Type B pancreatic cell (in vitro differentiated cells): ENCODE measurements at regions not wholly inside any gene's neighbourhood (a gene's known extent, or its start where the extent isn't known, plus 50 kb on each side); places are given as distances from the start of the nearest gene placed in this dataset.

Experiments
- DNase-seq: peaks from one replicate; pipeline ENCODE4 v3.0.0; 2021; ENCODE audit warnings: mixed read lengths; ENCODE audit not compliant: unreplicated experiment; ENCODE audit errors: extremely low spot score
- H3K27ac Mint-ChIP-seq: 2 replicates; pipeline ENCODE4 v1.8.0; 2021; ENCODE audit warnings: mild to moderate bottlenecking, mixed read lengths
- H3K27me3 Mint-ChIP-seq: 2 replicates; pipeline ENCODE4 v1.8.0; 2021; ENCODE audit warnings: mixed read lengths
- H3K36me3 Mint-ChIP-seq: 2 replicates; pipeline ENCODE4 v1.8.0; 2021; ENCODE audit warnings: mixed read lengths
- H3K4me1 Mint-ChIP-seq: one replicate; pipeline ENCODE4 v1.8.0; 2021; ENCODE audit warnings: mixed read lengths; ENCODE audit not compliant: unreplicated experiment
- H3K4me3 Mint-ChIP-seq: 2 replicates; pipeline ENCODE4 v1.8.0; 2021; ENCODE audit warnings: mild to moderate bottlenecking, mixed read lengths
- H3K9me3 Mint-ChIP-seq: 2 replicates; pipeline ENCODE4 v1.8.0; 2021; ENCODE audit warnings: mixed read lengths
- TF ChIP-seq, protein P1 (sequence below): fragments of 200-600 bp; sonication (generic); conservative IDR thresholded peaks from 2 replicates; pipeline ENCODE4 v1.5.0; 2021; ENCODE audit warnings: antibody characterized with exemption, mild to moderate bottlenecking

DNA sequence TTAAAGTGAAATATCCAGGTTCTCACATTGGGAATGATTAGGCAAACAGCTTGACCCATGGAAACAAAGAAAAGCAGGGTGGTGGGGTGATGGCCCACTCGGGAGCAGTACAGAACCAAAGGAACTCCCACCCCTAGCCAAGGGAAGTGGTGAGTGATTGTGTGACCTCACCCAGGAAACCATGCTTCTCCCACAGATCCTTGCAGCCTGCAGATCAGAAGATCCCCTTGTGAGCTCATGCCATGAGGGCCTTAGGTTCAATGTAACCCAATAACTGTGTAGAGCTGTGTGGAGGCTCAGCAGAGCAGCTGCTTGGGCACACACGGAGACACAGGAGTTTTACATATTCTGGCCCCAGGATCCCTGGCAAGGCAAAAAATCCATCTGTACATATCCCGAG is 311.8 kb upstream of the DPYD start:
- TF ChIP-seq, protein P1, sequence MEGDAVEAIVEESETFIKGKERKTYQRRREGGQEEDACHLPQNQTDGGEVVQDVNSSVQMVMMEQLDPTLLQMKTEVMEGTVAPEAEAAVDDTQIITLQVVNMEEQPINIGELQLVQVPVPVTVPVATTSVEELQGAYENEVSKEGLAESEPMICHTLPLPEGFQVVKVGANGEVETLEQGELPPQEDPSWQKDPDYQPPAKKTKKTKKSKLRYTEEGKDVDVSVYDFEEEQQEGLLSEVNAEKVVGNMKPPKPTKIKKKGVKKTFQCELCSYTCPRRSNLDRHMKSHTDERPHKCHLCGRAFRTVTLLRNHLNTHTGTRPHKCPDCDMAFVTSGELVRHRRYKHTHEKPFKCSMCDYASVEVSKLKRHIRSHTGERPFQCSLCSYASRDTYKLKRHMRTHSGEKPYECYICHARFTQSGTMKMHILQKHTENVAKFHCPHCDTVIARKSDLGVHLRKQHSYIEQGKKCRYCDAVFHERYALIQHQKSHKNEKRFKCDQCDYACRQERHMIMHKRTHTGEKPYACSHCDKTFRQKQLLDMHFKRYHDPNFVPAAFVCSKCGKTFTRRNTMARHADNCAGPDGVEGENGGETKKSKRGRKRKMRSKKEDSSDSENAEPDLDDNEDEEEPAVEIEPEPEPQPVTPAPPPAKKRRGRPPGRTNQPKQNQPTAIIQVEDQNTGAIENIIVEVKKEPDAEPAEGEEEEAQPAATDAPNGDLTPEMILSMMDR: no peak
- H3K36me3 Mint-ChIP-seq: no peaks in the 10 kb centered on the region

DNA sequence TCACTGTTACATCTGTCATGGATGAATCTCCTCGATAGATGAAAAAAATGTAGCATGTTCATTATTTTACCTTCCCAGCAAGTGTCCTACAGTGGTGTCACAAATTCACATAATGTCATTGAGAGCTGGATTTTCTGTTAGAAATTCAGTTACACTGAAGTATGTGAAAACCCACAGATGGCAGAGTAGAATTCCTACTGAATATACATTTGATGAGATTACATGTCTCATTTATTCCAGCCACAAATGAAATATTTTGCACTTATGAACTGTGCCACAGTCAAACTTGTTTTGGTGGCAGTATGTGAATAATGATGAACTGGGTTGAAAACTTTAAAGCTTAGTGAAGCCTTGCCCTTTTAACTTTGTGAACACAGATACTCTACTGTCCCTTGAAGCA is 301.9 kb upstream of the DPYD start:
- Mint-ChIP-seq H3K9me3 (no peaks in the 10 kb centered on the region), H3K27me3 (no peaks in the 10 kb centered on the region), H3K4me3 (no peak overlapping the region), H3K36me3 (no peaks in the 10 kb centered on the region), H3K4me1 (no peaks in the 10 kb centered on the region), H3K27ac (no peak overlapping the region)
- DNase-seq: no peak
- TF ChIP-seq, protein P1: no peak

More for the DNA sequence above, 311.8 kb upstream of the DPYD start:
- Mint-ChIP-seq H3K27ac (no peak overlapping the region), H3K4me3 (no peak overlapping the region), H3K27me3 (no peaks in the 10 kb centered on the region), H3K9me3 (peaks cover 13% of the 10 kb centered on the region), H3K4me1 (no peaks in the 10 kb centered on the region)
- no peak for DNase-seq

DNA sequence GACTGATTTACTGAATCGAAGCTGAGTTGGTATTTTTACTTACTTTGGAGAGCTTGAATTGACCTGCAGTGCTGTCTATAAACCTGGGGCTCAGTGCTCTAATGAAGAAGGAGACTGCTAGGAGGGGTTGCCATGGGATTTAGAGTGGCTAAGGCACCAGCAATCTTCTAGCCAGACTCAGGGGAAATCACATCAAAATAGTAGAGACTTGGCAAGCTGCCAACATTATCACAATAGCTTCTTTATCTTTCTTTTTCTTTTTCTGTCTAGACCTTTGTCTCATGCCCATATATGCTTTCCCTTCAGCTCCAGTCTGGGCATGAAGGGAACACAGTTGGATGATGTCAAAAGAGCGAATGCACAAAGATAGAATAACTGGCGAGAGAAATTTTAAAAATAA is 301.1 kb upstream of the DPYD start:
- Mint-ChIP-seq H3K27ac (no peak overlapping the region), H3K27me3 (no peaks in the 10 kb centered on the region), H3K9me3 (no peaks in the 10 kb centered on the region), H3K4me1 (no peaks in the 10 kb centered on the region), H3K4me3 (no peak overlapping the region), H3K36me3 (no peaks in the 10 kb centered on the region)
- no peak for DNase-seq
- TF ChIP-seq, protein P1: no peak

DNA sequence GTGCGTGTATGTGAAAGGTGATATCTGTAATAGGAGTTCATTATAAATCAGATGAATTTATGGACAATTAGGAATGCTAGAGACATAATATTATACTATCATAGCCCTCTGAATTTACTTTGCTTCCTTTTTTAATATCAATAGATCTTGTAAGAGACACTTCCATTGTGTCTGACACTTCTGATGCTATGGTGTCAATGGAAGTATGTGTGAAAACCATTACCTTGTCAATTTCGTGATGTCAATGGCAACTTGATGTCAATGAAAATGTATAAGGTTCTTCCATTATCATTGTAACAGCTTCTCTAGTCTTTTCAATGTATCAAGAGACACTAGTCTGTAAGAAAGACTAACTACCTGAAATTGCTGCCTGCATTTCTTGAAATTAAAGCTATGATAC is 296.8 kb upstream of the DPYD start:
- Mint-ChIP-seq H3K9me3 (peaks cover 5% of the 10 kb centered on the region), H3K36me3 (peaks cover 3% of the 10 kb centered on the region), H3K4me3 (no peak overlapping the region), H3K27ac (no peak overlapping the region), H3K27me3 (peaks cover 7% of the 10 kb centered on the region), H3K4me1 (no peaks in the 10 kb centered on the region)
- DNase-seq: no peak
- TF ChIP-seq, protein P1: no peak

DNA sequence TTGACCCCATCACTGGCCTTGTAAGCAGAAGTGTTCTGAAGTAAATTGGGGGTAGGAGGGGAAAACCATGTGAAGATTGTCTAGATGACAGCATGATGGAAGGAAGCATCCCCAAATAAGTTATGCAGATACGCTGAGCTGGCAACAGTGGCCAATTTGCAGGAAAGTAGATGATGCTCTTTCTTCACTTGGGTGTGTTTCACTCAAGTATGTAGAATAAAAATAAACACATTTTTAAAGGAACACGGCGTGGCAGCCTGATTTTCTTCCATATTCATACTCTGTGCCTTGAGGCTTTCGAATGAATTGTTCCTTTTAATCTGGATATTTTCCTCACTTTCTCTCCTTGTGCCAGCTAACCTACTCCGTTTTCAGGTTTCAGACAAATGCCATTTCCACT is 295.5 kb upstream of the DPYD start:
- no peaks in the 10 kb centered on the region for H3K4me1 Mint-ChIP-seq
- H3K27ac Mint-ChIP-seq: no peak overlapping the region
- peaks cover 3% of the 10 kb centered on the region for H3K36me3 Mint-ChIP-seq
- no peak overlapping the region for H3K4me3 Mint-ChIP-seq
- H3K27me3 Mint-ChIP-seq: peaks cover 7% of the 10 kb centered on the region
- DNase-seq: no peak
- peaks cover 5% of the 10 kb centered on the region for H3K9me3 Mint-ChIP-seq
- TF ChIP-seq, protein P1: no peak

DNA sequence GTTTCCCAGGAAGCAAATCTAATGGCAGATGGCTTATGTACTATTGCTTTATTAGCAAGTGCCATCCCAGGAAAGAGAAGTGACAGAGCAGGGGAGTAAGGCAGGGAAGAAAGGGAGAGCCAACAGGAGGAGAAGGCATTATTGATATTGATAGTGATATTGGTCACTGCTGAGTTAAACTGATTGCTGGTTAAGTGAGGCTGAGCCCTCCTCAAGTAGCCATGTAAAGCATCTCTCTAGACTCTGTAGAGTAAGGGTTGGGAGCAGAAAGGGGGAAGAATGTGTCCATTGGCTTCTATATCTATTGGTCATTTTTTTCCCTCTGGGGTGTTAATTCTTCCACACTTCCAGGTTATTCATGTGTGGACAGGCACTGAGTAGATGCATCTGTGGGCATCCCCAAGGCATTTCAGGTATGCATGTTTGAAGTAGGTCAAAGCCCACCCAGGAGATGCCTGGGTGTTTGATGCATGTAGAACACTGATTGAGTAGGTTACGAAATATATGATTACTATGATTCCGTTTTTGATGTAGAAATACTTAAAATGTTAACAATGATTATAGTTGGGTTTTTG is 290.5 kb upstream of the DPYD start:
- Mint-ChIP-seq H3K9me3 (peaks cover 5% of the 10 kb centered on the region), H3K27ac (no peak overlapping the region), H3K4me3 (no peak overlapping the region), H3K36me3 (peaks cover 3% of the 10 kb centered on the region), H3K4me1 (peaks cover 4% of the 10 kb centered on the region), H3K27me3 (peaks cover 4% of the 10 kb centered on the region)
- DNase-seq: no peak
- TF ChIP-seq, protein P1: no peak
